ENCODE measurements at regions not wholly inside any gene's neighbourhood (a gene's known extent, or its start where the extent isn't known, plus 50 kb on each side); places are given as distances from the start of the nearest gene placed in this dataset.

DNA sequence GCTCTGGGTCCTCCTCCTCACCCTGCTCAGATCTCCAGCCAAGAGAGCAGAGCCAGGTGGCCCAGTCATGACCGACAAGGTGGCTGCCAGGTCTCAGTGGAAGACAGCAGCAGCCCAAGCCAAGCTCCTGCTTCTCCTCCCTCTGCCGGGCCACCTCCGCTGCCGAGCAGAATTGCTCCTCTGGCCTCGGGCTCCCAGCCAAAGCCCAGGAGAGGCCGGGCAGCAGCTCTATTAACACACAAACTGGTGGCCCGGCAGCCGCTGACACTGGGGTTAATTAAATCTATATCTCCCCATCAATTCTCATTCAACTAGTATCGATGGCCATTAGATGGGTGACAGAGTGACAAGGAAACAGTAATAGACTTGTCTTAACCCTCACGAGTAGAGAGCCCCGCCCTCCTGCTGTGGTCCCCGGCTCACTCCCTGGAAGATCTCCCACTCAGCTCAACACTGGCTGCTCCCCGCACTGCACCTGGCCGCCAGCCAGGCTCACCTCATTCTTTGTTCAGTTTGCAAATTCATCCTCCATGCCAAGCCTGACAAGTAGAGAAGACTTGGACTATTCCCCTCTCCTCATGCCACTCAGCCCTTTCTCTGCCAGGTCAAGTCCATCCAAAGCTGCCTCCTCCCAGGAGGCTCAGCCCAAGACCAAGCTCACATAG is 74.1 kb upstream of the UNC5B start:
- TF ChIP-seq, protein P1, sequence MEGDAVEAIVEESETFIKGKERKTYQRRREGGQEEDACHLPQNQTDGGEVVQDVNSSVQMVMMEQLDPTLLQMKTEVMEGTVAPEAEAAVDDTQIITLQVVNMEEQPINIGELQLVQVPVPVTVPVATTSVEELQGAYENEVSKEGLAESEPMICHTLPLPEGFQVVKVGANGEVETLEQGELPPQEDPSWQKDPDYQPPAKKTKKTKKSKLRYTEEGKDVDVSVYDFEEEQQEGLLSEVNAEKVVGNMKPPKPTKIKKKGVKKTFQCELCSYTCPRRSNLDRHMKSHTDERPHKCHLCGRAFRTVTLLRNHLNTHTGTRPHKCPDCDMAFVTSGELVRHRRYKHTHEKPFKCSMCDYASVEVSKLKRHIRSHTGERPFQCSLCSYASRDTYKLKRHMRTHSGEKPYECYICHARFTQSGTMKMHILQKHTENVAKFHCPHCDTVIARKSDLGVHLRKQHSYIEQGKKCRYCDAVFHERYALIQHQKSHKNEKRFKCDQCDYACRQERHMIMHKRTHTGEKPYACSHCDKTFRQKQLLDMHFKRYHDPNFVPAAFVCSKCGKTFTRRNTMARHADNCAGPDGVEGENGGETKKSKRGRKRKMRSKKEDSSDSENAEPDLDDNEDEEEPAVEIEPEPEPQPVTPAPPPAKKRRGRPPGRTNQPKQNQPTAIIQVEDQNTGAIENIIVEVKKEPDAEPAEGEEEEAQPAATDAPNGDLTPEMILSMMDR (IDR thresholded peaks at IDR 0.05) = no peak
- TF ChIP-seq ZFX (IDR thresholded peaks at IDR 0.05; ENCODE audit: borderline replicate concordance) = no peak
- no peak overlapping the region for H3K27ac ChIP-seq

DNA sequence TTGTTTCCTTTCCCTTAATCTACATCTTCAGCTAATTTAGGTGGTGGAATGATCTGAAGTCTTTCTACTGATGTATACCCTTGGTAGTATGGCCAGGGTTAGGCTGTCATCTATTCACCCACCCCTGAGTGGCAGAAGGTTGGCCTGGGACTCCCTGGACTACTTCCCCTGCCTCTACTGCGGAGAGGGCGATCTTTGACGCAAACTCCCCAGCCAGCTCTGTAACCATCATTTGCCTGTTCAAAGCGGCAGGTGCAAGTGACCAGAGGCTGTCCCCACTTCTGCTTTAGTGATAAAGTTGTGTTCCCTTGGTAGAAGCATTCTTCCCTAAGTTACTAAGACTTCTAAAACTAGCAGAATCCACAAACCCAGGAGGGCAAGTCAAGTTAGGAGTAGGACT is 70.8 kb upstream of the UNC5B start:
- no peak for TF ChIP-seq ZFX (IDR thresholded peaks at IDR 0.05; ENCODE audit: borderline replicate concordance)
- TF ChIP-seq, protein P1 (IDR thresholded peaks at IDR 0.05) = no peak
- H3K27ac ChIP-seq = no peak overlapping the region

DNA sequence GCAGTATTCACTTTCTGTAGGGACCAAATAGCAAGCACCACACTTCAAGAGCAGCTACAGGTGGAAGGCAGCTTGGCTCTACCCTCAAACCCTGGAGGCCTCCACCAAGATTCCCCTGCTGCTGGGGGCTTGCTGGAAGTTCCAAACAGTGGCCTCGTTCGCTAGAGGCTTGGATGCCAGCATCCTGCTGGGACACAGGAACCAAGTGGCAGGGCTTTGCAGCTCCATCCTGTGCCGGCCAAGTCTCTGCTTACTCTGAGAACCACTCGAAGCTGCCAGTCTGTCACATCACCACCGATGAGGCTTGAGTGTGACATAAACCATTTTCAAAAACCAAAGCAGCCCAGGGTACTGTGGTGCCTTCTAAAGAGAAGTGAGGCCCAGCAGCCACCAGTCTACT is 69.2 kb upstream of the UNC5B start:
- TF ChIP-seq, protein P1 (IDR thresholded peaks at IDR 0.05) = no peak
- TF ChIP-seq ZFX (IDR thresholded peaks at IDR 0.05; ENCODE audit: borderline replicate concordance) = no peak
- no peak overlapping the region for H3K27ac ChIP-seq

DNA sequence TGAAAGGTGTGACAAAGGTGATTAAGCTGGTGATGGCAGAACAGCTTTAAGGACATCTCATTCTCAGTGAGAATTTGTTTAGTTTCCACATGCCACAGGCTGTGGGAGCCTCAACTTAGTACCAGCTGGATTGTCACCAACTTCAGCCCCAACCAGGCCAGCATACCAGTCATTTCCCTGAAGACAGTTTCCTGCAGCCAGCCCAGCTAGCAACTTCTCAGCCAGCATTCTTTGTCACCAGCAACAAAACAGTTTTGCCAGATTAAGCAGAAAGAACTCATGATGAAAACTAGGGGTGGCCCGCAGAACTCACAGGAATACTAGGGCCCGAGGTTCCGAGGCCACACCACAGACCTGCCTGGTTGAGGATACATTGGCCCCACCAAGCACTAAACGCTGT is 68.8 kb upstream of the UNC5B start:
- no peak overlapping the region for H3K27ac ChIP-seq
- no peak for TF ChIP-seq ZFX (IDR thresholded peaks at IDR 0.05; ENCODE audit: borderline replicate concordance)
- TF ChIP-seq, protein P1 (IDR thresholded peaks at IDR 0.05) = no peak

DNA sequence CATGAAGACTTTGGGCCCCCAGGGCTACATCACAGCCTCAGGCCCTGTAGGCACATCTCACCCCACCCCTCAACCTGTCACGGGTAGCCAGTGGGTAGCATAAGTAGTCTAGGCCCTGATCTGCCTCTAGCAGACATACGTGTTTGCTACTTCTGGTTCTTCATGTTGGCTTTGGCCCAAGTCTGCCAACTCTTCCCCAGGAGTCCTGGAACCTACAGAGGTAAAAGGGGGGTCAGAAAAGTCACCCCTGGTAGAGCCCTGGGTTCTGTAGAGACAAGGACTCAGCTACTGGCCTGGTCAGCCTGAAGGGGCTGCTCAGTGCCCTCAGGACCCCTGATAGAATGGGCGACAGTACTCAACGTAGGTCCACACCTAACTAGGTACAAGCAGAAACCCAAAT is 67.5 kb upstream of the UNC5B start:
- H3K27ac ChIP-seq = no peak overlapping the region
- no peak for TF ChIP-seq ZFX (IDR thresholded peaks at IDR 0.05; ENCODE audit: borderline replicate concordance)
- TF ChIP-seq, protein P1 (IDR thresholded peaks at IDR 0.05) = no peak

DNA sequence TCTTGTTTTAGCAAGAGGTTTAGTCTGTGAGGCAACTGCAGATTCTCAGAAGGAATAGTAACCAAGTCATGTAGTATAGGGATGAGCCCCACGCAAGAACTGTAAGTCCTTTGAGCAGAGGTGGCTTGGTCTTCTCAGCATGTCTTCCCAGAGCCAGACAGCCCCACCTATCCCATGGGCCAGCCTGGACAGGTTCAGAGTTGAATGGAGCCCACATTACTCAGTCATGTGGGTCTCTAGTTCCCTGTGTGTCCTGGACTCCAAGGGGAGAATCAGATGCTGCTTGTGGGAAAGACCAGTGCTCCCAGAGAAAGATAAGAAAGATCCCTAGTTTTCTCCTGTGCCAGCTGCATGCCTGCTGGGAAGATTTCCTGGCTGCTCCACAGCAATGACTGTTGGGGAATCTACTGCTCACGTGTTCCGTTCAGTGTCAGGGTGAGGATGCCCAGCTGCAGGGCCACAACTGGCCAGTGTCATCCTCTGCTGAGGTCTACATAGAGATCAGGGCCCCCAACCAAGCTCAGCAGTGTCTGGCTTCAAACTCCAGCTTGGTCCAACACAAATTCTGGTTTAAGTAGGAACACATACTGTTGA is 66.9 kb upstream of the UNC5B start:
- no peak for TF ChIP-seq ZFX (IDR thresholded peaks at IDR 0.05; ENCODE audit: borderline replicate concordance)
- TF ChIP-seq, protein P1 (IDR thresholded peaks at IDR 0.05) = no peak
- no peak overlapping the region for H3K27ac ChIP-seq

DNA sequence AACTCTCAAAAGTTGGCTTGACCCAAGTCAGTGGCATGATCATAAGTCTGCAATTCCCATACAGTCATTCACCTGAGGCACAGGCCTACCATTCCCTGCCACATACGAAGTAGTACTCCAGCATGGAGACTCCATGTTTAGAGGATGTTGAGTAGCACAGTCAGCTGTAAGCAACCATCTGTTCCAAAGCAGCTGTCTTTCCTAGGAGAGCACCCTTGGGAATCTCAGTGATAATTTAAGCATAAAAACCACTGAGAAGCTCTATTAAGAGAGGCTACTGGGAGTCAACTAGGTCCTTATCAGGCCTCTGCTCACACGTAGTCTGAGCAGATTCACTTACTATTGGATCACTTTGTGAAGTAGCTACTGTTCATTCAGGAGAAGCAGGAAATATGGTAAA is 61.6 kb upstream of the UNC5B start:
- TF ChIP-seq ZFX (IDR thresholded peaks at IDR 0.05; ENCODE audit: borderline replicate concordance) = no peak
- TF ChIP-seq, protein P1 (IDR thresholded peaks at IDR 0.05) = no peak
- H3K27ac ChIP-seq = no peak overlapping the region
